Neural cell (in vitro differentiated cells): ENCODE measurements at regions not wholly inside any gene's neighbourhood (a gene's known extent, or its start where the extent isn't known, plus 50 kb on each side); places are given as distances from the start of the nearest gene placed in this dataset.

ENCODE experiments used
- H2AFZ ChIP-seq: fragments of 200-600, 300-800 bp; sonication (generic), shearing (Covaris generic); 2 replicates; pipeline ENCODE4 v1.6.0; 2014; ENCODE audit warnings: low read depth, mild to moderate bottlenecking, antibody characterized with exemption, low read length, moderate library complexity
- H3F3A ChIP-seq: fragments of 200-600 bp; shearing (Covaris generic); 2 replicates; pipeline ENCODE4 v1.6.1; 2016; ENCODE audit warnings: mild to moderate bottlenecking, moderate library complexity, mixed read lengths, antibody characterized with exemption, low read length; ENCODE audit not compliant: insufficient read depth, poor library complexity, severe bottlenecking
- H3K27ac ChIP-seq: fragments of 200-600, 300-800 bp; sonication (generic), shearing (Covaris generic); 2 replicates; pipeline ENCODE4 v1.5.1; 2014; ENCODE audit warnings: mild to moderate bottlenecking, low read length, moderate library complexity
- H3K27me3 ChIP-seq: fragments of 300-800, 200-600 bp; sonication (generic), shearing (Covaris generic); 2 replicates; pipeline ENCODE4 v1.6.0; 2014; ENCODE audit warnings: mild to moderate bottlenecking, low read depth, low read length, moderate library complexity; ENCODE audit not compliant: insufficient read depth
- H3K36me3 ChIP-seq: fragments of 300-800, 200-600 bp; sonication (generic), shearing (Covaris generic); 2 replicates; pipeline ENCODE4 v1.5.1; 2014; ENCODE audit warnings: mild to moderate bottlenecking, antibody characterized with exemption, low read length, moderate library complexity; ENCODE audit not compliant: insufficient read depth
- H3K4me2 ChIP-seq: fragments of 300-800, 200-600 bp; sonication (generic), shearing (Covaris generic); 2 replicates; pipeline ENCODE4 v1.6.0; 2014; ENCODE audit warnings: mild to moderate bottlenecking, low read length
- H3K4me3 ChIP-seq: fragments of 300-800, 200-600 bp; sonication (generic), shearing (Covaris generic); 2 replicates; pipeline ENCODE4 v1.5.1; 2014; ENCODE audit warnings: mild to moderate bottlenecking, low read length, moderate library complexity
- H3K79me2 ChIP-seq: fragments of 200-600 bp; shearing (Covaris generic); replicated peaks from 2 replicates; pipeline ENCODE4 v1.6.0; 2014; ENCODE audit warnings: mild to moderate bottlenecking, low read length, moderate library complexity; ENCODE audit not compliant: insufficient read depth
- H3K9ac ChIP-seq: fragments of 300-800, 200-600 bp; sonication (generic), shearing (Covaris generic); 2 replicates; pipeline ENCODE4 v1.6.1; 2016; ENCODE audit warnings: mild to moderate bottlenecking, low read length, mixed read lengths
- H3K9me2 ChIP-seq: fragments of 200-600 bp; shearing (Covaris generic); 2 replicates; pipeline ENCODE4 v1.6.1; 2016; ENCODE audit warnings: mild to moderate bottlenecking, low read length, mixed read lengths; ENCODE audit not compliant: insufficient read depth
- H3K9me3 ChIP-seq: fragments of 200-600, 300-800 bp; sonication (generic), shearing (Covaris generic); 2 replicates; pipeline ENCODE4 v1.6.1; 2016; ENCODE audit warnings: mild to moderate bottlenecking, mixed run types, low read length, moderate library complexity, mixed read lengths
- H4K20me1 ChIP-seq: fragments of 200-600 bp; shearing (Covaris generic); 2 replicates; pipeline ENCODE4 v1.6.1; 2016; ENCODE audit warnings: mild to moderate bottlenecking, mixed run types; ENCODE audit not compliant: insufficient read depth
- CTCF ChIP-seq: fragments of 450-650 bp; IDR thresholded peaks from 2 replicates; pipeline ENCODE4 v1.5.1; 2014; ENCODE audit warnings: antibody characterized with exemption, mild to moderate bottlenecking, moderate library complexity; ENCODE audit not compliant: poor library complexity, severe bottlenecking
- EP300 ChIP-seq: fragments of 450-650 bp; conservative IDR thresholded peaks from 2 replicates; pipeline ENCODE4 v1.6.1; 2014; ENCODE audit warnings: antibody characterized with exemption, mild to moderate bottlenecking, moderate library complexity; ENCODE audit not compliant: poor library complexity, severe bottlenecking
- EZH2 ChIP-seq: fragments of 200-600, 300-800 bp; shearing (Covaris generic), sonication (generic); IDR thresholded peaks from 2 replicates; pipeline ENCODE4 v1.6.1; 2014; ENCODE audit warnings: antibody characterized with exemption, low read length, borderline replicate concordance, mild to moderate bottlenecking; ENCODE audit not compliant: insufficient read depth, poor library complexity, severe bottlenecking
- MXI1 ChIP-seq: fragments of 450-650 bp; conservative IDR thresholded peaks from 2 replicates; pipeline ENCODE4 v1.6.1; 2014; ENCODE audit warnings: antibody characterized with exemption, mild to moderate bottlenecking; ENCODE audit not compliant: poor library complexity, severe bottlenecking
- POLR2AphosphoS5 ChIP-seq: IDR thresholded peaks from 2 replicates; pipeline ENCODE4 v1.6.1; 2012
- RAD21 ChIP-seq: fragments of 450-650 bp; conservative IDR thresholded peaks from 2 replicates; pipeline ENCODE4 v1.6.1; 2014; ENCODE audit warnings: antibody characterized with exemption, mild to moderate bottlenecking, moderate library complexity
- REST ChIP-seq: IDR thresholded peaks from 2 replicates; pipeline ENCODE4 v1.6.1; 2012; ENCODE audit warnings: borderline replicate concordance
- SMC3 ChIP-seq: fragments of 450-650 bp; conservative IDR thresholded peaks from 2 replicates; pipeline ENCODE4 v1.6.1; 2014; ENCODE audit warnings: antibody characterized with exemption, mild to moderate bottlenecking, moderate library complexity; ENCODE audit not compliant: poor library complexity
- TAF1 ChIP-seq: IDR thresholded peaks from 2 replicates; pipeline ENCODE4 v1.6.1; 2012; ENCODE audit warnings: low read depth

- H3K4me3 ChIP-seq = no peak overlapping the region
- H3F3A ChIP-seq = no peaks in the 10 kb centered on the region
- peaks cover 9% of the 10 kb centered on the region for H3K9me3 ChIP-seq
- H3K4me2 ChIP-seq = no peak overlapping the region
- H3K9me2 ChIP-seq = no peaks in the 10 kb centered on the region
- H3K9ac ChIP-seq = no peak overlapping the region
- H4K20me1 ChIP-seq = no peaks in the 10 kb centered on the region
- no peak overlapping the region for H3K27ac ChIP-seq
- no peak overlapping the region for H2AFZ ChIP-seq
- H3K36me3 ChIP-seq = no peaks in the 10 kb centered on the region
- no peaks in the 10 kb centered on the region for H3K79me2 ChIP-seq
- TF ChIP-seq EZH2 = no peak
- no peaks in the 10 kb centered on the region for H3K27me3 ChIP-seq
These were observed 440.0 kb upstream of the PROK2 start for GRCh38 chr3:72224804-72225509.

- Histone ChIP-seq H3K79me2 (no peaks in the 10 kb centered on the region), H2AFZ (no peak overlapping the region), H3K9me2 (no peaks in the 10 kb centered on the region), H3K36me3 (no peaks in the 10 kb centered on the region), H3K9me3 (peaks cover 9% of the 10 kb centered on the region), H4K20me1 (no peaks in the 10 kb centered on the region), H3K4me3 (no peak overlapping the region), H3K27me3 (no peaks in the 10 kb centered on the region), H3F3A (no peaks in the 10 kb centered on the region), H3K27ac (no peak overlapping the region), H3K4me2 (no peak overlapping the region), H3K9ac (no peak overlapping the region)
- TF ChIP-seq MXI1 = no peak
- no peak for TF ChIP-seq CTCF
- TF ChIP-seq TAF1 = no peak
- no peak for TF ChIP-seq REST
- TF ChIP-seq POLR2AphosphoS5 = no peak
These were observed 438.7 kb upstream of the PROK2 start for GRCh38 chr3:72223628-72224027.

GRCh38 chr3:72223116-72223515 lies 438.2 kb upstream of the PROK2 start:
- no peaks in the 10 kb centered on the region for H4K20me1 ChIP-seq
- H3K4me2 ChIP-seq = no peak overlapping the region
- no peak overlapping the region for H2AFZ ChIP-seq
- H3K79me2 ChIP-seq = no peaks in the 10 kb centered on the region
- no peaks in the 10 kb centered on the region for H3K36me3 ChIP-seq
- no peaks in the 10 kb centered on the region for H3K27me3 ChIP-seq
- no peak overlapping the region for H3K4me3 ChIP-seq
- no peak overlapping the region for H3K27ac ChIP-seq
- H3F3A ChIP-seq = no peaks in the 10 kb centered on the region
- H3K9me2 ChIP-seq = no peaks in the 10 kb centered on the region
- TF ChIP-seq TAF1 = no peak
- no peak for TF ChIP-seq EZH2
- TF ChIP-seq REST = no peak
- TF ChIP-seq SMC3 = no peak
- TF ChIP-seq POLR2AphosphoS5 = no peak
- TF ChIP-seq MXI1 = no peak
- no peak for TF ChIP-seq RAD21
- no peak for TF ChIP-seq EP300
- TF ChIP-seq CTCF = no peak
- no peak overlapping the region for H3K9ac ChIP-seq
- H3K9me3 ChIP-seq = peaks cover 9% of the 10 kb centered on the region
